ENCODE measurements at regions not wholly inside any gene's neighbourhood (a gene's known extent, or its start where the extent isn't known, plus 50 kb on each side); places are given as distances from the start of the nearest gene placed in this dataset.

- Histone ChIP-seq H3K27me3 (ENCODE audit: control insufficient read depth, extremely low read depth, insufficient read depth, low read length) (no peaks in the 10 kb centered on the region), H2AFZ (ENCODE audit: control insufficient read depth, low read length) (no peak overlapping the region), H4K20me1 (ENCODE audit: control insufficient read depth, extremely low read depth, insufficient read depth, low read length) (no peaks in the 10 kb centered on the region), H3K4me1 (ENCODE audit: control insufficient read depth, extremely low read depth, insufficient read depth, low read length) (no peaks in the 10 kb centered on the region), H3K9me3 (ENCODE audit: control insufficient read depth, low read depth, low read length) (no peaks in the 10 kb centered on the region), H3K9ac (ENCODE audit: control insufficient read depth, extremely low read depth, insufficient read depth, low read length) (no peak overlapping the region), H3K9me1 (ENCODE audit: control insufficient read depth, extremely low read depth, insufficient read depth, low read length) (no peaks in the 10 kb centered on the region), H3K4me3 (ENCODE audit: control insufficient read depth in 2 of 3, extremely low read depth in 1 of 3, insufficient read depth in 2 of 3, low read depth in 1 of 3, low read length in 3 of 3) (no peak overlapping the region), H3K4me2 (ENCODE audit: control insufficient read depth, extremely low read depth, insufficient read depth, low read depth, low read length) (no peak overlapping the region), H3K79me2 (ENCODE audit: control insufficient read depth, insufficient read depth, low read length) (no peaks in the 10 kb centered on the region), H3K27ac (ENCODE audit: control insufficient read depth, insufficient read depth, low read length) (no peak overlapping the region), H3K36me3 (ENCODE audit: control insufficient read depth in 2 of 2, extremely low read depth in 1 of 2, insufficient read depth in 2 of 2, low read length in 2 of 2) (no peaks in the 10 kb centered on the region)
- FAIRE-seq (no peak), DNase-seq (ENCODE audit: low read depth, low spot score) (no peak)
- dilution Hi-C loops (cut with MboI; ENCODE audit: extremely low pct_ligation_motif_present, low sequenced_read_pairs) = no loop called here
- TF ChIP-seq CTCF (optimal IDR thresholded peaks at IDR 0.05 in 1 of 3, IDR thresholded peaks at IDR 0.05 in 1 of 3, conservative IDR thresholded peaks at IDR 0.05 in 1 of 3; ENCODE audit: extremely low read depth in 1 of 3, insufficient read depth in 2 of 3, low read length in 3 of 3) = no peak
- no peak for TF ChIP-seq EZH2 (IDR thresholded peaks at IDR 0.05; ENCODE audit: low read length)
Observed at GRCh38 chr3:17972959-17973906, 230.8 kb upstream of the TBC1D5 start.

DNA sequence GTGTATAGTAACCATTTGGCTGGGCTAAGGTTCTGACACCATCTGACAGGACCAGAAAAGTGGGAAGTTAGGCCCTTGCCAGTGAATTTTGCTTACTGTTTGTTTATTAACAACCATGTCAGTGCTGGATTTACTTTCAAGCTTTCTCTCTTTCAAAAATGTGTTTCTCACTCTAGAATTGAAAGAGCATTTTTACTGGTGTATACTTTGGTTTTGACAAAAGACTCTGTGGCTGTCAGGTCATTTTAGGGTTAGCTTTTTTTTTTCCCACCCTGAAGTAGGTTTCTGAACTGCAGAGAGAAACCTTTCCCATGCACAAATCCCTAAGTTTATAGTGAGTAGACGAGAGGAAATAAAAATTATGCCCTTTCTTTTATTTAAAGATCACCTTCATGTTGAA is 230.0 kb upstream of the TBC1D5 start:
- no peak for DNase-seq (ENCODE audit: low read depth, low spot score)
- H3K9ac ChIP-seq (ENCODE audit: control insufficient read depth, extremely low read depth, insufficient read depth, low read length) = no peak overlapping the region
- no peak overlapping the region for H3K4me2 ChIP-seq (ENCODE audit: control insufficient read depth, extremely low read depth, insufficient read depth, low read depth, low read length)
- no peaks in the 10 kb centered on the region for H4K20me1 ChIP-seq (ENCODE audit: control insufficient read depth, extremely low read depth, insufficient read depth, low read length)
- TF ChIP-seq EZH2 (IDR thresholded peaks at IDR 0.05; ENCODE audit: low read length) (no peak), CTCF (optimal IDR thresholded peaks at IDR 0.05 in 1 of 3, IDR thresholded peaks at IDR 0.05 in 1 of 3, conservative IDR thresholded peaks at IDR 0.05 in 1 of 3; ENCODE audit: extremely low read depth in 1 of 3, insufficient read depth in 2 of 3, low read length in 3 of 3) (no peak)
- no peaks in the 10 kb centered on the region for H3K9me3 ChIP-seq (ENCODE audit: control insufficient read depth, low read depth, low read length)
- no peak for FAIRE-seq
- no peaks in the 10 kb centered on the region for H3K4me1 ChIP-seq (ENCODE audit: control insufficient read depth, extremely low read depth, insufficient read depth, low read length)
- H3K4me3 ChIP-seq (ENCODE audit: control insufficient read depth in 2 of 3, extremely low read depth in 1 of 3, insufficient read depth in 2 of 3, low read depth in 1 of 3, low read length in 3 of 3) = no peak overlapping the region
- no peak overlapping the region for H3K27ac ChIP-seq (ENCODE audit: control insufficient read depth, insufficient read depth, low read length)
- H3K79me2 ChIP-seq (ENCODE audit: control insufficient read depth, insufficient read depth, low read length) = no peaks in the 10 kb centered on the region
- no peaks in the 10 kb centered on the region for H3K36me3 ChIP-seq (ENCODE audit: control insufficient read depth in 2 of 2, extremely low read depth in 1 of 2, insufficient read depth in 2 of 2, low read length in 2 of 2)
- dilution Hi-C loops (cut with MboI; ENCODE audit: extremely low pct_ligation_motif_present, low sequenced_read_pairs) = no loop called here
- H2AFZ ChIP-seq (ENCODE audit: control insufficient read depth, low read length) = no peak overlapping the region
- H3K9me1 ChIP-seq (ENCODE audit: control insufficient read depth, extremely low read depth, insufficient read depth, low read length) = no peaks in the 10 kb centered on the region
- H3K27me3 ChIP-seq (ENCODE audit: control insufficient read depth, extremely low read depth, insufficient read depth, low read length) = no peaks in the 10 kb centered on the region
